Limb (tissue), 2 donors: ENCODE measurements at regions not wholly inside any gene's neighbourhood (a gene's known extent, or its start where the extent isn't known, plus 50 kb on each side); places are given as distances from the start of the nearest gene placed in this dataset.
"Not testable (repeated sequence)": the region's sequence is repeated elsewhere in the genome, so short reads cannot be mapped to it uniquely, and the experiment has no call there.

Experiments used
- DNase-seq, 2 donors: peaks; one replicate each; pipeline ENCODE4 v3.0.0-alpha.2; 2016; ENCODE audit errors: extremely low spot score in 2 of 2

DNA sequence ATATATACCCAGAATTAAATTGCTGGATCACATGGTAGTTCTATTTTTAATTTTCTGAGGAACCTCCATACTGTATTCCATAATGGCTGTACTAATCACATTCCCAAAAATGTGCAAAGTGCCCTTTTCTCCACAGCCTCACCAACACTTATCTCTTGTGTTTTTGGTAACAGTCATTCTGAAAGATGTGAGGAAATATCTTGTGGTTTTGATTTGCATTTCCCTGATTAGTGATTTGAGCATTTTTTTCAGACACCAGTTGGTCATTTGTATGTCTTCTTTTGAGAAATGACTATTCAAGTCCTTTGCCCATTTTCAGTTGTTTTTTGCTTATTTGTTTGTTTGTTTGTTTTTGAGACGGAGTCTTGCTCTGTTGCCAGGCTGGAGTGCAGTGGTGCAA lies 98.1 kb upstream of the SIMC1 start:
- DNase-seq, result not testable (repeated sequence)

DNA sequence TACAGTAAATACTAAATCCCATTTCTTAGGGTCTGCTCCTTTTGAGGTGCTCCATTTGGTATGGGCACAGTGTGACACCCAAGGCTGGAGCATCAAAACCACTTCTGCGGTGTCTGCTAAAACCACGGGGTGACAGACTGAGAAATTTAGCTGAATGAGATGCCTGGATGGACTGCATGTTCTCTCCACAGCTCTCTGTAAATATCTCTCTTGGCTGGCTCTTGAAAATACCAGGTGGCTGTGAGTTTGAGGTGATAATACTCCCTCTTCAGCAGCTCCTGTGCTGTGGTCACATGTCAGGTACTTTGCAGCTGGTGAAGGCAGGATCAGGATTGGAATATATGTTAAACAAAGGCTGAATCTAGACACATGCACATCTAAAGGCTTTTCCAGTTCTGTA lies 93.7 kb upstream of the SIMC1 start:
- DNase-seq, result no peak

DNA sequence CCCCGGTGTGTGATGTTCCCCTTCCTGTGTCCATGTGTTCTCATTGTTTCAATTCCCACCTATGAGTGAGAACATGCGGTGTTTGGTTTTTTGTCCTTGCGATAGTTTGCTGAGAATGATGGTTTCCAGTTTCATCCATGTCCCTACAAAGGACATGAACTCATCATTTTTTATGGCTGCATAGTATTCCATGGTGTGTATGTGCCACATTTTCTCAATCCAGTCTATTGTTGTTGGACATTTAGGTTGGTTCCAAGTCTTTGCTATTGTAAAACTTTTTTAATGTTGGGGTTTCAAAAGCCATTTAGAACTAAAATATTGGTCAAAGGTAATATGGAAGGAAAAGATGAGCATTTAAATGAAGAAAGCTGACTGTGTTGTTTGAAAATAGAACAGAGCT lies 88.3 kb upstream of the SIMC1 start:
- not testable (repeated sequence) for DNase-seq

DNA sequence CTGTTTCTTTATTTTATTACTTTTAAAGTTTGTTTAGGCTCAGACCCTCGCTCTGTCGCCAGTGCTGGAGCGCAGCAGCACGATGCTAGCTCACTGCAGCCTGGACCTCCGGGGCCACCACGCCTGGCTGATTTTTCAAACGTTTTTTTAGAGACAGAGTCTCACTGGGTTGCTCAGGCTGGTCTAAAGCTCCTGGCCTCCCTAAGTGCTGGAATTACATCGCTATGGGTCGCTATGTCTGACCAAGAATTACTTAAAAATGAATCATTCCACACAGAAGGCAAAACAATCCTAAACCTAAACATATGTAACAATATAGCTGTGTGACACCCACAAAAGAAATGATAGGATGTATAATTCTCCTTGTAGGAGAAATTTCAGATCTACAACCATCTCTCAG lies 86.9 kb upstream of the SIMC1 start:
- DNase-seq, result no peak

DNA sequence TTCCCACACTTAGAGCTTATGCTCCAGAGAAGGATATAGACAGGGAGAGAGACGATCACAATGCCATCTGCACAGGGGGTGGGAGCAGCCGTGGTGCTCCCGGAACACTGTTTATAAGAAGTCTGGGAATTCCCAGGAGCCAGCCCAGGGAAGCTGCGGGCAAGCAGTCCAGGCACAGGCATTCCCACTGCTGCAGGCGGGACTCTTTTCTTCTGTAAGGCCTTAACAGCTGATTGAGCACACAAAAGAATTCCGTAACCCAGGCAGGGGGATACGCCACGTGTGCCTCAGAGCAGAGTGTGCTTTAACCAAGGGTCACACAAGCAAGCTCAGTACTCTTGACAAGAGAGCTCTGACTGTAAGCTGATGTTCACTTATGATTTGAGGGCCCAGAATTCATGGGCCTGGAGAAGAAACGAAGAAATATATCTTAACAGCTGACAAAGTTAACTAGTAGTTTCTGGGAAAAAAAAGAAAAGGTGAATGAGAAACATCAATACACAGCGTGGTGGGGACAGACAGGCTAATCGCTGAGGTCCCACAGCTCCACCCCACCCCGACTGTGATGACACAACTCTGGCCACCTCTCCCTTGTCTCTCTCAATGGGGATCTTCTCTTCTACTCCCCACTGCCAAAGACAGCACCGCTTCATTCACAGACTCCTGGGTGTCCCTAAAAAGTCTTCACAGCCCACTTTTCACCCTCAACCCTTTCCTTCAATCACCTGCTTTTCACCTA lies 85.9 kb upstream of the SIMC1 start:
- DNase-seq, result no peak

DNA sequence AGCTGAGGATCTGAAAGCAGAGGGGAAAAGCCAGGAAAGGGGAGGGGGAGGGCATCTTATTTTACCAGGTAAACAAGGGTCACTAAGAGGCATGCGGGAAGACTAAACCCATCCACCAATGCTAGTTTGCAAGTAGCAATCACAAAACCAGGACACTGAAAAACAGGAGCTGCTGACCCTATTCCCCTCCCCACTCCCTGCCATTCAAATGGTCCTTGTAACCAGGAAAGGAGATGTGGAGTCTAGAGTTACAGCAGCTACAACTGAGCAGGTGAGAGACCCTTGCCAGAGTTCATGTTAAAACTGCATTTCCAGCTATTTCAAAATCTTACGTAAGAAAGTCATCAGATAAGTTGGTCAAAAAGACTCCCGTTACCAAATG lies 85.3 kb upstream of the SIMC1 start:
- DNase-seq, result no peak

DNA sequence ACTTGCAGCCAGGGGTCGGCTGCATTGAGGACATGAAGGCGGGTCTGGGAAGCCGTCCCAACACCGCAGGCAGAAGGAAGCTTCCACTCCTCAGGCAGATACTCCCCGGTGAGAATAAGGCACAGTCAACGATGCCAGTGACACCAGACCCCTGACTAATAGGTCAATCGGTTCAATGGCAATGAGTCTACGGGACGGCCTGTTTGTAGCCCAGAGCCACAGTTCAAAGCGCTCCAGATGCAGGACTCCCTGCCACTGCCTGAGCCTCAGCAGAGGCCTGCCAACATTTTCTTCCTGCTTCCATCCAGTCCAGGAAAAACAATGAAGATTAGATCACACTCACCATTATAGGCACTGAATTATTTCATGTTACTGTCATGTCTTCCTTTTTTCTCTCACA lies 84.5 kb upstream of the SIMC1 start:
- no peak for DNase-seq

DNA sequence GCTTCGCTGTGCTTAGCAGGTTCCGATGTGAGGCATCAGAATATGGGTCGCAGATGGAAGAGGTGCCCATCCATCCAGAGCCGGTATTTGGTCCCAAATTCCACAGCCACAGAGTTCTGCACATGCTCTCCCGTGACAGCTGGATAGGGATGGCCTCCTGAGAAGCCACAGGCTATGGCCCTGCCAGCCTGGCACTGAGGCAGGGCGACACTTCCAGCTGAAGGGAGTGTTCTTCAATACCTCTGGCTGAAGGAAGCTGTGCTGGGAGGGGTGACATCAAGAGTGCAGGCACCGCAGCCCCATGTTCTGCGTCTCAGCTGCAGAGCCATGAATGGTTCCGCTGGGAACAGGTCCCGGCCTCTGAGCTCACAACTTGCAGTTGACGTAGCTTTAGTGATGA lies 83.4 kb upstream of the SIMC1 start:
- no peak for DNase-seq

DNA sequence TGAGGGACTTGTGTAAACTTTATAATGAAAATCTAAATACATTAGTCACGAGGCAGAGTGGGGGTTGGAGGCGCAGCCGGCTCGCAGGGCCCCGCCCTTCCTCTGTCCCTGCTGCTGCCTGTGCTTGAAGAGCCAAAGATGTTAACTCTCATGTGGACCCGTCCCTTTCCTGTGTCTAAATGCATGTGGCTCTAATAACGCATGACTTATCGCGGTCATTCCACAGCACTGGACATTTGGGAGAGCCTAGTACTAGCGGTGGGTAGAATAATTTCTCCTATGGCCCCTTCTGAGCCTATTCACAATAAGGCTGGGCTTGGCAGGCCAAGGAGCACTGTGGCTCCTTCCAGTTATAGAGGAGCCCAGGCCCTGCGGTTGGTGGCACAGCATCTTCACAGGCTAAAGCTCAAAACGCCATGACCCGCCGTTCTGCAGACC lies 82.3 kb upstream of the SIMC1 start:
- DNase-seq, result no peak

DNA sequence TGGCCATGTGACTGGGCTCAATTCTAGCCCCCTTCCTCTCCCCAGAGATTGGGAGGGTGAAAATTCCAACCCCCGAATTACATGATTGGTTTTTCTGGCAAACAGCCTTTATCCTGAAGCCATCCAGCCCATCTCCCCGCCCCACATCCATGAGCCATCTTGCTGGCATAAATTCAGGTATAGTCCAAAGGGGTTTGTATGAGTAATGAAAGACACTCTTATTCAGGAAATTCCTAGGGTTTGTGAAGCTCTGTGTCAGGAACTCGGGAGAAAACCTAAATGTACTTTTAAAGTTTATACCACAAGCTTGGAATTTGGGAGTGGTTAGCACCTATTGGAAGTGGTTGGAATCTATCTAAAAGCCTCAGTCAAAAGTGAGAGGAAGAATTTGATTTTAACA lies 80.6 kb upstream of the SIMC1 start:
- DNase-seq, result no peak

DNA sequence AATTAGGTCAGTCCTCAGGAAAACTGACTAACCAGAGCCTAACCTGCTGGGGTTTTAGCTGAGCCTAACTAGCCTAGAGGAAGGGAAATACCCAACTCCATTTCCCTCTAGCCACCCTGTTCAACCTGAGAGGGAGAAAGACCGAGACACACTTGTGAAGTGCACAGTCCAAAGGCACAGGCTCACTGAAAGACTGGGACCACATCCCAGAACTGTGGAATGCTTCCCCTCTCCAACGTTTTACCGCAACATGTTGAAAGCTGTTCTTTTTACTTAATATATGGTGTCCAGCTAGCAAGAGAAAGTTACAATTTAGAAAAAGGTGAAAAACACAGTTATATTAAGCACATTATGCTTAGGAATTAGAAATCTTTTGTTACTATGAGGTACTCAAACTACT lies 76.8 kb upstream of the SIMC1 start:
- peak in 1 of 2 donors; percentile 19 for DNase-seq

DNA sequence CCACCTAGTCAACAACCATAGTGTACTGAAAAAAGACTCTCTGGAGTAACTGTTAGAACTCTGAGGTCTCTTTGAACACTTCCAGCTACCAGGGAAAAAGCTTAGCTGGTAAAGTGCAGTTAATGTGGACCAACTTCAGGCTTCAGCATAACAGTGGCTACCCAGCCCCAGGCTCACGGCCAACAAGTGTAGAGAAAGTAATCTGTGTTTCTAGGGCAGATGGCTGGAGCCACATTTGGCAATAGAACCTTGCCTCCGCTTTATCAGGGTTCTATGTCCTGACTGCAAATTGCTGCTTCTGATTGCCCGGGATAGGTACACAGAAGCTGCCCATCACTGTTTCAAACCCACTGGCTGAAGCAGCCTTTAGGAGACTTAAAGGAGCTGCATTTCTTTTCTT lies 76.0 kb upstream of the SIMC1 start:
- no peak for DNase-seq

DNA sequence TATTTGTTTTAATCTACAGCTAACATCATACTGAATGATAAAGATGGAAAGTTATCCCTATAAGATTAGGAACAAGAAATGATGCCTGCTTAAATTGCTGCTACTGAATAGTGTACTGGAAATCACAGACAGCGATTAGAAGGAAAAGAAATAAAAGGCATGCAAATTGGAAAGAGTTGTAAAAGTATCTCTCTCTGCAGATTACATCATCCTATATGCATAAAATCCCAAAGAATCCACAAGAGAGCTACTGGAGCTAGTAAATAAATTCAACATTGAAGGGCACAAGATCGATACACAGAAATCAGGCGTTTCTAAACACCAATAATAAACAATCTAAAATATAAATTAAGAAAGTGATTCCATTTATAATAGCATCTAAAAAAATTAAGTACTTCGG lies 75.3 kb upstream of the SIMC1 start:
- DNase-seq, result no peak

DNA sequence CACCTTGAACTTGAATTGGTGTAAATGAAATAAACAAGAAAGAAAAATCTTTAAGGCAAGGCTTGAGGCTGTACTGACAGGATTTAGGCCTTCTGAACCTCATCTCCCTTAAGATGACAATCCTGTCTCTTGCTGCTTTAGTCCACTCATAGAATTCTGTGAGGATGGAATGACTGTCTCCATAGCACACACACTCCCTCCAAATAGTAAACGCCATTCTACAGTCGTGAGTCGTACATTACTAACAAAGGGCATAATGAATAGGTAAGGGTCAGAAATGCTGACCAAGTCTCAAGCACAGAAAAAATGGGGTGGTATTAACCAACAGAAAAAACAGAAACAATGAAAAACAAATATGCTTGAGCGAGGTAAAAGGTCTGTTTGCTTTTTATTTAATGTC lies 71.8 kb upstream of the SIMC1 start:
- DNase-seq, result no peak

DNA sequence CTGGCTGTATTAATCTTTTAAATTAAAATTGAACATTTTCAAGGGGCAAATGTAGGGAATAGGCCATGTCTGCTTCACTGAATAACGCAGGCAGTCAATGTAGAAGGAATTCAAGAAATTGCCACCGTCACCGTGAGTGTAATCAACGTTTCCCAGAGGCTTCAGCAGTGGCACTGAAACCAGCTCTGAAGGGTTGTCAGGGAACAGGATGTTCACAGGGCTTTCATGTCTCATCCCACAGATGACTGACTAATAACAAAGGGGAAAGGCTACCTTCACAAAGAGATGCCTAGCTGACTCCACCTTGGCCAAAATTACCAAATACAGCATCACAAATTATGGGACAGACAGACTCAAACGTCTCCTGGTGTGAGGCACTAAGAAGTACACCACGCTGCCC lies 70.4 kb upstream of the SIMC1 start:
- DNase-seq, result no peak

DNA sequence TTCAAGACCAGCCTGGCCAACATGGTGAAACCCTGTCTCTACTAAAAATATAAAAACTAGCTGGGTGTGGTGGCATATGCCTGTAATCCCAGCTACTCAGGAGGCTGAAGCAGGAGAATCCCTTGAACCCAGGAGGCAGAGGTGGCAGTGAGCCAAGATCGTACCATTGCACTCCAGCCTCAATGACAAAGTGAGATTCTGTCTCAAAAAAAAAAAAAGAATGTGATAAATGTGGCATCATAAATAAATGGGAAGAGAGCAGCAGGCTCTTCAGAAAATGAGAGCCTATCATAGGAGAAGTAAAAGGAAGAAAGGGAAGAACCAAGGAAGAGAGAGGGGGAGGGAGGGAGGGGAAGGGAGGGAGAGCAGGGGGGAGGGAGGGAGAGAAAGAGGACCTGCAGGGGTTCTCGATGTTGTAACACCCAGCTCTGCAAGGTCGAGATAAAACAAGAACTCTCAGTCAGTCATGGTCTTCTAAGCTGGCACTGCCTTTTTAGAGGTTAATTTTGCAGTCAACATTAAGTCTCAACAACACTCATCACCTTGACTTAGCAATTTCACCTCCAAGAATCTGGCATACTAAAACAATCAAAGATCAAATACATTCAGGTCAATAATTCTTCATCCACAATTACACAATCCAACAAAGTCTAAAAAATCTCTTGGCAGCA lies 68.7 kb upstream of the SIMC1 start:
- no peak for DNase-seq

DNA sequence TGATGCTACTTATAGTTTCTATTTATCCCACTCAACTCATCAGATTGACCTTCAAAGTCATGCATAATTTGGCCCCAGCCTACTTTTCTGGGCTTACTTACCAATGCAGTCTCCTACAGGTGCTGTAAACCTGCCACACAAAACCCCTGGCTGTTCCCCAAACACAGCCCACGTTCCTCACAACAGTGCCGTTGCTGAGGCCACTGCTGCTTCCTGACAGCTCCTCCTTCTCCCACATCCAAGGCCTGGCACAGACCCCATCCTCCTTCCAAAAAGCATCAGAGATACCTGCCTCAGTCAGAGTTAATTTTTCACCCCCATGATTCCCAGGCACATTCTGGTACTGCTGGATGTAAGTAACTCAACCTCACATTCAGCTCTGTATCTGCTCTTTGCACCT lies 68.1 kb upstream of the SIMC1 start:
- DNase-seq, result no peak

DNA sequence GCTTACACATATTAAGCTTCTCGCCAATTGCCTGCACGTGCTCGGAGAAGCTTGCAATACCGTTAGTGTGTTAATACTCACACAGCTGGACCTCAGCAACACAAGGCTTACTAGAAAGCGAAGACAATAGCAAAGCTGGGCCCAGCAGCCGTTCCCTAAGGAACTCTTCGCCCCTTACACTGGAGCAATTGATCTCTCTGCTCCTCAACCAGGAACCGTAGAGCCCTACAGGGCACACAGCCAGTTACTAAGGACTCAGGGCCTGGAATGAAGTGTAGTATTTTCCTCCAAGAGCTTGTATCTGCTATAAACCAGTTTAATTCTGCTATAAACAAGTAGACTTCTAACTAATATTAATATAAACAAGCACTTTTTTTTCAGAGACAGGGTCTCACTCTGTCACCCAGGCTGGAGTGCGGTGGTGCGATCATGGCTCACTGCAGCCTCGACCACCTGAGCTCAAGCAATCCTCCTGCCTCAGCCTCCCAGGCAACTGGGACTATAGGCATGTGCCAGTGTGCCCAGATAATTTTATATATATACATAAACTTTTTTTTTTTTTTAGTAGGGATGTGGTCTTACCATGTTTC lies 67.0 kb upstream of the SIMC1 start:
- DNase-seq, result no peak

DNA sequence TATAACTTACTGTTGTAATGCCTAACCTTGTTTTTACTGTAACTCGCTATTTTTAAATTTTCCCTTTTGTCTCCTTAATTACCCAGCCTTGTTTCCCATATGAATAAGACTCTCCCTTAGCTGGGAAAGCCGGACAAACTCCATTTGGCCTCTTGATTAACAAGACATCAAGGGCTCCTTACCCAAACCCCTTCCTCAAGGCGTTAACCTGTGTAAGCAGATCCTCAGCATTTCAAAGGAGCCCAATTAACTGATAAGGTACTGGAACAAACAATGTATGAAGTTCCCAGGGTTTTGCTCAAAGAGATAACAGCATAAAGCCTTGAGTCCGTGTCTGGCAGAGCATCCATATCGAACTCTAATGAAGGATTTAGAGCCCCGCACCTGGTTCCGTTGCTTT lies 66.0 kb upstream of the SIMC1 start:
- DNase-seq, result no peak

DNA sequence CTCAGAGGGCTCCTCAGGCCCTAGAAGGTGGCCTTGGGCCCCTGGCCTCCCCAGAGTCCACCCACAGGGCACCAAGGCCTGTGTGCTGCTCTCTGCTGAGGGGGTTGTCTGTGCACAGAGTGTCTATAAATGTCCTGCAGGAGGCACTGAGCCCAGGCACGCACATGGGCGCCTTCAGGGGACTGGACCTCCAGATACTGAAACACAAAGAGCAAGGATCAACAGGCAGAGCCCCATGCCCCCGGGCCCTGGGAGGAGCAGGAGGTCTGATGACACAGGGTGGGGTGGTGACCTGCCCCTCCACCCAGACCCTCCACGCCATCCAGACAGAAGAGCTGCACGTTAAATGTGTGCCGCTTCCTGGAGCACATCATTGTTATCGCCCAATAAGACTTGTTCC lies 64.6 kb upstream of the SIMC1 start:
- DNase-seq, result no peak

DNA sequence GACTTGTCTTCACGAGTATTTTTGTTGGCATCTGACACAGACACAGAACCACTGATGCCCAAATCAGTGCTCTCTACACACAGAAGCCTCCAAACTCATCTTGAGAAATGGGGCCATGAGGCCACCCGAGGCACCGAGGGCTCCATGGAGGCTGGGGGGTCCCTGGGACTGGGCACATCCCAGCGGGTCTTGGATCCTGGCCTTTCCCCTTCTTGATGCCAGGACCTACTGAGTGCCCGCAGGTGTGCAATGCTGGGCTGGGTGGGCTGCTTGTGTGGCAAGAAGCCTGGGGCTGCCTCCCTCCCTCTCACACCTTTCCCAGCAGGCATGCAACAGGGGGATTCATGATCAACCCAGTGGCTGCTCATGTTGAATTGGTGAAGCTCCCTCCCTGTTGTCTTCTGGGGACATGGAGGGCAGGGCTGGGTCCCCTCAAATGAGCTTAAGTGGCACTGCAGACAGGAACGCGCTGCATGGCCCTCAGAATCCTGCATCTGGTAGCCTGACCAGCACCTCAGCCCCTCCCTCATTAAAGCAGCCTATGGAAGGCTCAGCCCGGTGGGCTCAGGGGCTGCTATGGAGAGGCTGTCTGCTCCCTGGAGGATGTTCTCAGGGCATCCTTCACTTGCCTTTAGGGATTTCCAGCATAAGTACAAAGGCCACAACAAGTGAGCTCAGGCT lies 63.7 kb upstream of the SIMC1 start:
- DNase-seq, result no peak

DNA sequence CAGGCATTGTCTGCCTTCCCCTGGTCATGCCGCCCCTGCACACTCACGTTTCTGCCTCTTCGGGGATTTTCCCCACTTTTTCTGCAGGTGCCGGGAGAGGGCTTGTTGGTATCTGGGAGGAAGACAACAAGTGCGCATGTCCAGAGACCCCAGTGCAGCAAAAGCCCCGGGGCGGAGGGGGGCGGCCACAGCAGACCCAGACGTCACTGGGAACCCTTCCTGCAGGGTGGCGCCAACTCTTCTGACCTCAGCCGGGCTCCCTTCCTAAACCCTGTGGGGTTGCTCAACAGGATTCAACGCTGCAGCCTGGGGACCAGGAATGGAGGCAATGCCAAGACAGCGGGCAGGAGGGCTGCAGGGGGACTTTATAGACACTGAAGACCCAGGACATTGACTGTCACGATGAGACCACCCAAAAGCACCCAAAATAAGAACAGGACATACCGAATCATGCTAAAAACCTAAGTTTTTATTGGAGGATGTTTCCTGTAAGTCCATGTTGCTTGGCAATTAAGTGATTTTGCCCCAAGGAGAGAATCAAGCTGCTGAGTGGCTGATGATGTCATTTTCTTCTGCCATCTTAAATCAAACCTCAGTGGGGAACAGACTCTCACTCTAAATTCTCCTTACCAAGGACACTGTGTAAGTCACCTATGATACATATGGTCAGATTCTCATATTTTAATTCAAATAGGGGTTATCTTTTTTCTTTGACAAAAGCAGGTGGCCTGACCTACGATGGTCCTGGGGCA lies 62.9 kb upstream of the SIMC1 start:
- DNase-seq, result no peak
